Stimulated activated CD4-positive, alpha-beta T cell treated with anti-CD3 and anti-CD28 coated beads, Interleukin-15, amount 100 ng/mL, for 1 hour (primary cell): ENCODE measurements at regions not wholly inside any gene's neighbourhood (a gene's known extent, or its start where the extent isn't known, plus 50 kb on each side); places are given as distances from the start of the nearest gene placed in this dataset.
A peak's percentile ranks its signal among the peaks of the same experiment; 100 is the strongest.
"Not testable (repeated sequence)": the region's sequence is repeated elsewhere in the genome, so short reads cannot be mapped to it uniquely, and the experiment has no call there.

Experiments
- DNase-seq, 2 donors: peaks; one replicate each; pipeline ENCODE4 v3.0.0-alpha.2; 2020; ENCODE audit warnings: low read depth in 1 of 2, low spot score in 1 of 2

GRCh38 chr10:11403646-11404045, 207.8 kb downstream of the USP6NL start:
- not testable (repeated sequence) for DNase-seq

GRCh38 chr10:11403116-11403515, 208.3 kb downstream of the USP6NL start:
- DNase-seq: peak in 1 of 2 donors; percentile 21

GRCh38 chr10:11402392-11402791, 209.1 kb downstream of the USP6NL start:
- no peak for DNase-seq

- no peak for DNase-seq
Measured at GRCh38 chr10:11401264-11402235, 209.9 kb downstream of the USP6NL start.

GRCh38 chr10:11397980-11398580, 213.4 kb downstream of the USP6NL start:
- DNase-seq: no peak

- no peak for DNase-seq
Measured at GRCh38 chr10:11397077-11397965, 214.1 kb downstream of the USP6NL start.

- no peak for DNase-seq
Measured at GRCh38 chr10:11396311-11396955, 215.0 kb downstream of the USP6NL start.

GRCh38 chr10:11395581-11396310, 215.7 kb downstream of the USP6NL start:
- no peak for DNase-seq

- DNase-seq: no peak
Measured at GRCh38 chr10:11395161-11395560, 216.3 kb downstream of the USP6NL start.

- no peak for DNase-seq
Measured at GRCh38 chr10:11393858-11394257, 217.6 kb downstream of the USP6NL start.

GRCh38 chr10:11392776-11393175, 218.7 kb downstream of the USP6NL start:
- DNase-seq: no peak

GRCh38 chr10:11388996-11389395, 222.5 kb downstream of the USP6NL start:
- no peak for DNase-seq

GRCh38 chr10:11387551-11388222, 223.8 kb downstream of the USP6NL start:
- DNase-seq: no peak

- no peak for DNase-seq
Measured at GRCh38 chr10:11387044-11387443, 224.4 kb downstream of the USP6NL start.
